NB4 (cell line): ENCODE measurements at regions not wholly inside any gene's neighbourhood (a gene's known extent, or its start where the extent isn't known, plus 50 kb on each side); places are given as distances from the start of the nearest gene placed in this dataset.

Experiments used
- DNase-seq: peaks from one replicate; pipeline ENCODE4 v3.0.0; 2010; ENCODE audit warnings: low read depth
- H3K4me3 ChIP-seq: one replicate; pipeline ENCODE4 v1.5.1; 2011; ENCODE audit warnings: mild to moderate bottlenecking, low read depth, low read length, moderate library complexity
- MYC ChIP-seq: IDR thresholded peaks from 2 replicates; pipeline ENCODE4 v1.6.1; 2011; ENCODE audit warnings: low read depth, low read length
- POLR2A ChIP-seq: IDR thresholded peaks from 2 replicates; pipeline ENCODE4 v1.6.1; 2011; ENCODE audit warnings: mild to moderate bottlenecking; ENCODE audit not compliant: insufficient read length; ENCODE audit errors: extremely low read depth
- TF ChIP-seq, protein P1 (sequence below): IDR thresholded peaks from 2 replicates; pipeline ENCODE4 v1.6.1; 2011; ENCODE audit warnings: low read depth, low read length
- TF ChIP-seq, protein P2 (sequence below): IDR thresholded peaks from one replicate; pipeline ENCODE4 v1.5.1; 2012; ENCODE audit warnings: low read depth, low read length

DNA sequence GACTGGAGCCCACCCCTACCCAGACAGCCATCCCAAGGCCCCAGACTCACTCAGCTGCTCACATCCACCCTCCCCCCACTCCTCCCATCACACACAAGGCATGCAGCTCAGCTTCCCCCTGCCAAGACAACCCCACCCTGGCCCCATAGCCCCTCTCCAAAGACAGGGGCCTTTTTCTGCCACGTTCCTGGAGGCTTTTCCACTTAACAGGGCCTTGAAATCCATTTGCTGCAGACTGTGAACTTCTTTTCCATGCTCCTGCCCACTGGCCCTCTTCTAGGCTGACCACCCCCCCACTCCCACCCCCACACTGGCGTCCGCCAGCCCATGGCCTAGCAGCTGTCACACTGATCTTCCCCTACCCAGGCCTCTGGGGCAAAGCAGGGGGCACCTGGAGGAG is 76.0 kb downstream of the PJA1 start:
- DNase-seq: no peak
- TF ChIP-seq, protein P1, sequence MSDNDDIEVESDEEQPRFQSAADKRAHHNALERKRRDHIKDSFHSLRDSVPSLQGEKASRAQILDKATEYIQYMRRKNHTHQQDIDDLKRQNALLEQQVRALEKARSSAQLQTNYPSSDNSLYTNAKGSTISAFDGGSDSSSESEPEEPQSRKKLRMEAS: no peak
- TF ChIP-seq POLR2A (no peak), MYC (no peak)
- TF ChIP-seq, protein P2, sequence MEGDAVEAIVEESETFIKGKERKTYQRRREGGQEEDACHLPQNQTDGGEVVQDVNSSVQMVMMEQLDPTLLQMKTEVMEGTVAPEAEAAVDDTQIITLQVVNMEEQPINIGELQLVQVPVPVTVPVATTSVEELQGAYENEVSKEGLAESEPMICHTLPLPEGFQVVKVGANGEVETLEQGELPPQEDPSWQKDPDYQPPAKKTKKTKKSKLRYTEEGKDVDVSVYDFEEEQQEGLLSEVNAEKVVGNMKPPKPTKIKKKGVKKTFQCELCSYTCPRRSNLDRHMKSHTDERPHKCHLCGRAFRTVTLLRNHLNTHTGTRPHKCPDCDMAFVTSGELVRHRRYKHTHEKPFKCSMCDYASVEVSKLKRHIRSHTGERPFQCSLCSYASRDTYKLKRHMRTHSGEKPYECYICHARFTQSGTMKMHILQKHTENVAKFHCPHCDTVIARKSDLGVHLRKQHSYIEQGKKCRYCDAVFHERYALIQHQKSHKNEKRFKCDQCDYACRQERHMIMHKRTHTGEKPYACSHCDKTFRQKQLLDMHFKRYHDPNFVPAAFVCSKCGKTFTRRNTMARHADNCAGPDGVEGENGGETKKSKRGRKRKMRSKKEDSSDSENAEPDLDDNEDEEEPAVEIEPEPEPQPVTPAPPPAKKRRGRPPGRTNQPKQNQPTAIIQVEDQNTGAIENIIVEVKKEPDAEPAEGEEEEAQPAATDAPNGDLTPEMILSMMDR: no peak
- no peak overlapping the region for H3K4me3 ChIP-seq

GRCh38 chrX:69088171-69088938 is 76.9 kb downstream of the PJA1 start:
- TF ChIP-seq, protein P1: no peak
- TF ChIP-seq POLR2A (no peak), MYC (no peak)
- TF ChIP-seq, protein P2: no peak
- H3K4me3 ChIP-seq: no peak overlapping the region
- DNase-seq: no peak

GRCh38 chrX:69085826-69086225 is 79.4 kb downstream of the PJA1 start:
- H3K4me3 ChIP-seq: no peak overlapping the region
- no peak for TF ChIP-seq POLR2A
- TF ChIP-seq, protein P2: no peak
- TF ChIP-seq MYC: no peak
- TF ChIP-seq, protein P1: no peak
- DNase-seq: no peak

DNA sequence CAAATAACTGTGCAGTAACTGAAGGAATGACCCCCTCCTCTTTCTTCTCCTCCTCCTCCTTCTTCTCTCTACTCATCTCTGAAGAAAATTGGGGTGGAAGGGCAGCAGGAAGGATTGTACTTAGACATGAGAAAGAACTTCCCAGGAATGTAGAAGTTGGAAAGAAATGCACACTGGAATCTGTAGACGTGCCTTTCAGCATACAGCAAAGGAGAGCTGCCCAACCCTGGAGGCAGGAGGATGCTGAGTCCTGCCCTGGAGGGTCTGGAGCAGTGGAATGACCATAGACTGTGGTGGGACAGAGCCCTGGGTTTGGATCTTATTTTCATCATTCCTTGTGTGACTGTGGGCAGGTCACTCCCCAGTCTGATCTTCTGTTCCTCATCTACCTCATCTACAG is 80.1 kb downstream of the PJA1 start:
- TF ChIP-seq MYC (no peak), POLR2A (no peak)
- TF ChIP-seq, protein P1: no peak
- TF ChIP-seq, protein P2: no peak
- DNase-seq: no peak
- no peak overlapping the region for H3K4me3 ChIP-seq

DNA sequence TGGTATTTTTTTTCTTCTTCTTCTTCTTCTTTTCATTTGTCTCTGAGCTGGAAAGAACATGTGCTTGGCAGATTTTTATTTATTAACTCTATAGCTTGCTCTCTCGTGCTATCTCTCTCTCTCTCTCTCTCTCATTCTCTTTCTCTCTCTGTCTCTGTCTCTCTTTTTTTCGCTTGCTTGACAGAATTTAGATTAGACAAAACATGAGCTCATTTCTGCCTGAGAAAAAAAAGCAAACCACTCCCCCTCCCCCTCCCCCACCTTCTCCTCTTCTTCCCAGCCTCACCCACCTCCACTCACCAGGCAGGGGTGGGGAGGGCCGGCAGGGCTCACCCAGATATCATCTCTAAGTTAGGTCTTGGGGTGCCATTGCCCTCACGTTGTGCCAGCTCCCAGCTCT is 81.5 kb downstream of the PJA1 start:
- no peak for DNase-seq
- no peak overlapping the region for H3K4me3 ChIP-seq
- TF ChIP-seq, protein P1: no peak
- TF ChIP-seq, protein P2: no peak
- no peak for TF ChIP-seq POLR2A
- no peak for TF ChIP-seq MYC

- no peak overlapping the region for H3K4me3 ChIP-seq
- DNase-seq: no peak
- TF ChIP-seq, protein P1: no peak
- no peak for TF ChIP-seq MYC
- no peak for TF ChIP-seq POLR2A
- TF ChIP-seq, protein P2: no peak
Observed at GRCh38 chrX:69083361-69083760, 81.9 kb downstream of the PJA1 start.
